D721Med (cell line): ENCODE measurements at regions not wholly inside any gene's neighbourhood (a gene's known extent, or its start where the extent isn't known, plus 50 kb on each side); places are given as distances from the start of the nearest gene placed in this dataset.

Experiments used
- DNase-seq: peaks from one replicate; pipeline ENCODE4 v3.0.0; 2011; ENCODE audit warnings: low spot score; ENCODE audit not compliant: insufficient read length
- FAIRE-seq: peaks from 2 replicates; lab custom pipeline; 2011; peaks lifted over from hg19 to GRCh38; lab: Jason Lieb, UNC
- CTCF ChIP-seq: IDR thresholded peaks from 2 replicates; pipeline ENCODE4 v1.5.1; 2012; ENCODE audit warnings: mild to moderate bottlenecking, control low read depth; ENCODE audit not compliant: insufficient read depth; ENCODE audit errors: missing control alignments

GRCh38 chr1:244352156-244352830 lies 99.4 kb downstream of the ADSS2 start:
- FAIRE-seq (no peak), DNase-seq (no peak)
- TF ChIP-seq CTCF, result no peak

GRCh38 chr1:244353551-244354091 lies 98.1 kb downstream of the ADSS2 start:
- FAIRE-seq, result no peak
- no peak for TF ChIP-seq CTCF
- DNase-seq, result no peak

- DNase-seq (no peak), FAIRE-seq (no peak)
- no peak for TF ChIP-seq CTCF
These were observed 96.9 kb downstream of the ADSS2 start for GRCh38 chr1:244354810-244355278.

GRCh38 chr1:244356376-244356775 lies 95.3 kb downstream of the ADSS2 start:
- FAIRE-seq (no peak), DNase-seq (no peak)
- TF ChIP-seq CTCF, result no peak
